HepG2 (cell line): ENCODE measurements at regions not wholly inside any gene's neighbourhood (a gene's known extent, or its start where the extent isn't known, plus 50 kb on each side); places are given as distances from the start of the nearest gene placed in this dataset.
"Not testable (repeated sequence)": the region's sequence is repeated elsewhere in the genome, so short reads cannot be mapped to it uniquely, and the experiment has no call there.

ENCODE experiments used
- ATAC-seq: fragments of 200-7000 bp; cut with Tn5 transposase; 3 replicates; pipeline ENCODE4 v1.9.1; 2020; ENCODE audit warnings: mild to moderate bottlenecking, moderate library complexity
- BruUV-seq: library from RNA; stranded (reverse); fragments of 400-500 nt; replicated peaks from 2 replicates; lab custom pipeline; 2021; lab: Mats Ljungman, UMichigan
- CTCF ChIA-PET: fragments of 300-600 bp; formaldehyde crosslinking; extraction: SDS; loops from one replicate; lab custom pipeline; 2021; ENCODE audit warnings: low total read pairs, inconsistent platforms, low intra/inter-chr PET ratio; lab: Yijun Ruan, JAX
- POLR2A ChIA-PET: fragments of 350-600 bp; sonication (Branson Sonifier 250); formaldehyde crosslinking; loops from one replicate; lab custom pipeline; 2020; ENCODE audit warnings: antibody characterized with exemption, inconsistent platforms; lab: Yijun Ruan, JAX
- DNase-seq: peaks from one replicate; pipeline ENCODE4 v3.0.0-alpha.2; 2015; ENCODE audit warnings: low spot score
- FAIRE-seq: peaks from 3 replicates; lab custom pipeline; 2011; peaks lifted over from hg19 to GRCh38; lab: Jason Lieb, UNC
- H2AFZ ChIP-seq: one replicate; pipeline ENCODE4 v1.6.1; 2011; ENCODE audit warnings: low read length, inconsistent platforms
- H3K27ac ChIP-seq: fragments of 300-600 bp; 3 replicates; pipeline ENCODE4 v1.8.0; 2011; ENCODE audit warnings: mixed run types, mild to moderate bottlenecking, mixed read lengths, low read length, inconsistent platforms; ENCODE audit not compliant: insufficient read depth; ENCODE audit errors: extremely low read length
- H3K27me3 ChIP-seq, 2 experiments: fragments of 200-600 bp in 1 of 2; 2 replicates in 1 of 2; 3 replicates in 1 of 2; pipeline versions ENCODE4 v1.6.0 to v1.8.0; 2011; ENCODE audit warnings: low read length in 2 of 2, mild to moderate bottlenecking in 2 of 2, moderate library complexity in 2 of 2, inconsistent platforms in 1 of 2; ENCODE audit not compliant: insufficient read depth in 2 of 2, control insufficient read depth in 1 of 2
- H3K36me3 ChIP-seq, 2 experiments: fragments of 200-600 bp in 1 of 2; replicated peaks in 1 of 2; 2 replicates in 1 of 2; 3 replicates in 1 of 2; pipeline versions ENCODE4 v1.5.1 to v1.8.0; 2011; ENCODE audit warnings: low read length in 2 of 2, inconsistent platforms in 1 of 2; ENCODE audit not compliant: insufficient read depth in 2 of 2, control insufficient read depth in 1 of 2
- H3K4me1 ChIP-seq: 2 replicates; pipeline ENCODE4 v1.5.1; 2012; ENCODE audit warnings: low read length, inconsistent platforms; ENCODE audit not compliant: insufficient read depth
- H3K4me2 ChIP-seq: 2 replicates; pipeline ENCODE4 v1.6.0; 2011; ENCODE audit warnings: low read depth, low read length, inconsistent platforms
- H3K4me3 ChIP-seq, 3 experiments: fragments of 200-600 bp in 1 of 3; sonication (generic), shearing (Covaris generic) in 1 of 3; replicated peaks in 1 of 3; 2 replicates each; pipeline ENCODE4 v1.5.1; 2011 to 2016; ENCODE audit warnings: low read length in 3 of 3, inconsistent platforms in 2 of 3, low read depth in 2 of 3, mild to moderate bottlenecking in 2 of 3, control low read depth in 1 of 3, mixed read lengths in 1 of 3; ENCODE audit not compliant: insufficient read depth in 1 of 3
- H3K79me2 ChIP-seq: one replicate; pipeline ENCODE4 v1.6.1; 2011; ENCODE audit warnings: low read length, inconsistent platforms; ENCODE audit not compliant: insufficient read depth
- H3K9ac ChIP-seq: 2 replicates; pipeline ENCODE4 v1.6.0; 2011; ENCODE audit warnings: mild to moderate bottlenecking, low read depth, low read length, inconsistent platforms; ENCODE audit not compliant: insufficient read depth
- H3K9me3 ChIP-seq: 2 replicates; pipeline ENCODE4 v1.5.1; 2012; ENCODE audit warnings: mild to moderate bottlenecking, low read length
- H4K20me1 ChIP-seq: 2 replicates; pipeline ENCODE4 v1.6.0; 2011; ENCODE audit warnings: inconsistent platforms, mild to moderate bottlenecking, low read length, moderate library complexity; ENCODE audit not compliant: insufficient read depth
- ARID3A ChIP-seq: IDR thresholded peaks from 2 replicates; pipeline ENCODE4 v1.6.1; 2012; ENCODE audit warnings: low read depth, low read length, improper control_type of control experiment
- WGBS: methylation state at CpG from one replicate; pipeline ENCODE4 v1.1.6; 2017; ENCODE audit warnings: low lambda C conversion rate; 5-methylcytosine and 5-hydroxymethylcytosine counted together
- in situ Hi-C: cut with HindIII; loops from 2 replicates; pipeline ENCODE4 v1.10.0; 2017; ENCODE audit warnings: low pct_unique_long_range_greater_than_20kb; ENCODE audit not compliant: extremely low pct_ligation_motif_present
- intact Hi-C: fragments of 100-400 bp; cut with micrococcal nuclease; formaldehyde crosslinking; loops from one replicate; pipeline ENCODE4 v1.10.0; 2022; ENCODE audit not compliant: unreplicated experiment
- TF ChIP-seq, protein P1 (sequence below): sonication (generic); formaldehyde crosslinking; IDR thresholded peaks from 2 replicates; pipeline ENCODE4 v1.4.0; 2020; ENCODE audit warnings: missing genetic modification reagents

GRCh38 chr9:64128572-64128971, 1156.4 kb downstream of the FOXD4L5 start (continued):
- no peak for TF ChIP-seq ARID3A
- TF ChIP-seq, protein P1, sequence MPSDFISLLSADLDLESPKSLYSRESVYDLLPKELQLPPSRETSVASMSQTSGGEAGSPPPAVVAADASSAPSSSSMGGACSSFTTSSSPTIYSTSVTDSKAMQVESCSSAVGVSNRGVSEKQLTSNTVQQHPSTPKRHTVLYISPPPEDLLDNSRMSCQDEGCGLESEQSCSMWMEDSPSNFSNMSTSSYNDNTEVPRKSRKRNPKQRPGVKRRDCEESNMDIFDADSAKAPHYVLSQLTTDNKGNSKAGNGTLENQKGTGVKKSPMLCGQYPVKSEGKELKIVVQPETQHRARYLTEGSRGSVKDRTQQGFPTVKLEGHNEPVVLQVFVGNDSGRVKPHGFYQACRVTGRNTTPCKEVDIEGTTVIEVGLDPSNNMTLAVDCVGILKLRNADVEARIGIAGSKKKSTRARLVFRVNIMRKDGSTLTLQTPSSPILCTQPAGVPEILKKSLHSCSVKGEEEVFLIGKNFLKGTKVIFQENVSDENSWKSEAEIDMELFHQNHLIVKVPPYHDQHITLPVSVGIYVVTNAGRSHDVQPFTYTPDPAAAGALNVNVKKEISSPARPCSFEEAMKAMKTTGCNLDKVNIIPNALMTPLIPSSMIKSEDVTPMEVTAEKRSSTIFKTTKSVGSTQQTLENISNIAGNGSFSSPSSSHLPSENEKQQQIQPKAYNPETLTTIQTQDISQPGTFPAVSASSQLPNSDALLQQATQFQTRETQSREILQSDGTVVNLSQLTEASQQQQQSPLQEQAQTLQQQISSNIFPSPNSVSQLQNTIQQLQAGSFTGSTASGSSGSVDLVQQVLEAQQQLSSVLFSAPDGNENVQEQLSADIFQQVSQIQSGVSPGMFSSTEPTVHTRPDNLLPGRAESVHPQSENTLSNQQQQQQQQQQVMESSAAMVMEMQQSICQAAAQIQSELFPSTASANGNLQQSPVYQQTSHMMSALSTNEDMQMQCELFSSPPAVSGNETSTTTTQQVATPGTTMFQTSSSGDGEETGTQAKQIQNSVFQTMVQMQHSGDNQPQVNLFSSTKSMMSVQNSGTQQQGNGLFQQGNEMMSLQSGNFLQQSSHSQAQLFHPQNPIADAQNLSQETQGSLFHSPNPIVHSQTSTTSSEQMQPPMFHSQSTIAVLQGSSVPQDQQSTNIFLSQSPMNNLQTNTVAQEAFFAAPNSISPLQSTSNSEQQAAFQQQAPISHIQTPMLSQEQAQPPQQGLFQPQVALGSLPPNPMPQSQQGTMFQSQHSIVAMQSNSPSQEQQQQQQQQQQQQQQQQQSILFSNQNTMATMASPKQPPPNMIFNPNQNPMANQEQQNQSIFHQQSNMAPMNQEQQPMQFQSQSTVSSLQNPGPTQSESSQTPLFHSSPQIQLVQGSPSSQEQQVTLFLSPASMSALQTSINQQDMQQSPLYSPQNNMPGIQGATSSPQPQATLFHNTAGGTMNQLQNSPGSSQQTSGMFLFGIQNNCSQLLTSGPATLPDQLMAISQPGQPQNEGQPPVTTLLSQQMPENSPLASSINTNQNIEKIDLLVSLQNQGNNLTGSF (CRISPR knock-in tag): no peak

DNA sequence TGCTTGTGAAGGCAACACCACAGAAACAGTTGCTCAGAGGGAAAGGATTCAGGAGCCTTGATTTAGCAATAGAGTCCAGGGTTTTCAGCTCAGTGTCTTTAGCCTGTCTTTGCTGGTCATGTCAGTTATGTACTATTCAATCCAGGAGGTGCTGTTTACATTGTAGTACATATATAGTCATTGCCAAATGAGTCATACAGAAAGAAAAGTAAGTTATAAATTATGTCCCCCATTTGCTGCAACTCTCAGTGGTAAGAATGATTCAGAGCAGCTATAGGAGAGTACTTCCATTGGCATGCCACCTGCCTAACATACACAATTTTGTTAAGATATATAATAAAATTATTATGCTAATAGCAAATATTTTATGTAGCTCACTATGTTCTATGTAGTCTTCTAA, 1163.4 kb downstream of the FOXD4L5 start:
- H3K4me1 ChIP-seq, FAIRE-seq, H3K4me2 ChIP-seq, H4K20me1 ChIP-seq, H3K36me3 ChIP-seq, intact Hi-C loops, in situ Hi-C loops, H3K27ac ChIP-seq, H3K27me3 ChIP-seq, DNase-seq, BruUV-seq, H2AFZ ChIP-seq, H3K9me3 ChIP-seq, ATAC-seq, H3K79me2 ChIP-seq, POLR2A ChIA-PET, CTCF ChIA-PET, H3K4me3 ChIP-seq, H3K9ac ChIP-seq: not testable (repeated sequence)

GRCh38 chr9:64117329-64117728, 1167.7 kb downstream of the FOXD4L5 start:
- H3K27me3 ChIP-seq, DNase-seq, H3K4me1 ChIP-seq, ATAC-seq, H3K4me3 ChIP-seq, H2AFZ ChIP-seq, H3K9ac ChIP-seq, H4K20me1 ChIP-seq, H3K79me2 ChIP-seq, FAIRE-seq, H3K36me3 ChIP-seq, POLR2A ChIA-PET, H3K27ac ChIP-seq, H3K4me2 ChIP-seq, BruUV-seq, in situ Hi-C loops, intact Hi-C loops, CTCF ChIA-PET, H3K9me3 ChIP-seq: not testable (repeated sequence)
- WGBS: 2% methylated on average over 5 of the region's 5 CpGs

GRCh38 chr9:64107867-64108266, 1177.1 kb downstream of the FOXD4L5 start:
- H3K4me1 ChIP-seq, H3K4me2 ChIP-seq, H3K36me3 ChIP-seq, in situ Hi-C loops, H4K20me1 ChIP-seq, intact Hi-C loops, H3K27ac ChIP-seq, H3K9me3 ChIP-seq, ATAC-seq, FAIRE-seq, POLR2A ChIA-PET, CTCF ChIA-PET, BruUV-seq, H3K79me2 ChIP-seq, H3K9ac ChIP-seq, DNase-seq, H2AFZ ChIP-seq, H3K27me3 ChIP-seq, H3K4me3 ChIP-seq: not testable (repeated sequence)
- whole genome bisulfite sequencing: 0% methylated on average over 1 of the region's 1 CpG
